GM12878 (cell line): ENCODE measurements at regions not wholly inside any gene's neighbourhood (a gene's known extent, or its start where the extent isn't known, plus 50 kb on each side); places are given as distances from the start of the nearest gene placed in this dataset.

Source experiments
- CBX3 ChIP-seq: fragments of 200-600 bp; sonication (generic); IDR thresholded peaks from 2 replicates; pipeline ENCODE4 v1.6.1; 2016; ENCODE audit warnings: low read depth, borderline replicate concordance
- HCFC1 ChIP-seq: fragments of 150-350 bp; IDR thresholded peaks from 2 replicates; pipeline ENCODE4 v1.6.1; 2014; ENCODE audit warnings: low read length
- IRF3 ChIP-seq: fragments of 450-650 bp; IDR thresholded peaks from 2 replicates; pipeline ENCODE4 v1.6.1; 2014; ENCODE audit warnings: mild to moderate bottlenecking
- JUNB ChIP-seq: IDR thresholded peaks from 2 replicates; pipeline ENCODE4 v1.6.1; 2016; ENCODE audit warnings: antibody characterized with exemption, mild to moderate bottlenecking
- MTA3 ChIP-seq: IDR thresholded peaks from 2 replicates; pipeline ENCODE4 v1.6.1; 2012; ENCODE audit warnings: low read length, inconsistent platforms, borderline replicate concordance
- NKRF ChIP-seq: fragments of 450-650 bp; conservative IDR thresholded peaks from 2 replicates; pipeline ENCODE4 v1.6.1; 2017; ENCODE audit warnings: mild to moderate bottlenecking, moderate library complexity
- SREBF1 ChIP-seq: IDR thresholded peaks from 2 replicates; pipeline ENCODE4 v1.6.1; 2012; ENCODE audit warnings: mild to moderate bottlenecking, low read length
- SUPT20H ChIP-seq: IDR thresholded peaks from 2 replicates; pipeline ENCODE4 v1.6.1; 2011; ENCODE audit warnings: low read depth, mild to moderate bottlenecking, low read length, moderate library complexity, borderline replicate concordance; ENCODE audit not compliant: control insufficient read depth
- TCF12 ChIP-seq: IDR thresholded peaks from 2 replicates; pipeline ENCODE4 v1.6.1; 2011; ENCODE audit warnings: low read depth, mild to moderate bottlenecking, low read length
- USF1 ChIP-seq: IDR thresholded peaks from 2 replicates; pipeline ENCODE4 v1.6.1; 2011; ENCODE audit warnings: borderline replicate concordance, low read depth, mild to moderate bottlenecking, moderate library complexity, mixed read lengths, low read length; ENCODE audit not compliant: insufficient read depth; ENCODE audit errors: extremely low read length
- ZNF24 ChIP-seq: fragments of 450-650 bp; IDR thresholded peaks from 2 replicates; pipeline ENCODE4 v1.6.1; 2017; ENCODE audit warnings: antibody characterized with exemption, mild to moderate bottlenecking
- ZNF384 ChIP-seq: IDR thresholded peaks from 2 replicates; pipeline ENCODE4 v1.6.1; 2012; ENCODE audit warnings: low read depth, mild to moderate bottlenecking, low read length, improper control_type of control experiment, borderline replicate concordance

- TF ChIP-seq USF1, result no peak
- TF ChIP-seq ZNF24, result no peak
- TF ChIP-seq MTA3, result no peak
- TF ChIP-seq TCF12, result no peak
- no peak for TF ChIP-seq ZNF384
- no peak for TF ChIP-seq SUPT20H
- TF ChIP-seq JUNB, result no peak
- no peak for TF ChIP-seq IRF3
- TF ChIP-seq SREBF1, result no peak
- TF ChIP-seq HCFC1, result no peak
- TF ChIP-seq CBX3, result no peak
- TF ChIP-seq NKRF, result no peak
Observed at GRCh38 chr7:15954671-15955354, 268.3 kb upstream of the MEOX2 start (continued).
